MCF 10A (cell line): ENCODE measurements at regions not wholly inside any gene's neighbourhood (a gene's known extent, or its start where the extent isn't known, plus 50 kb on each side); places are given as distances from the start of the nearest gene placed in this dataset.
"Not testable (repeated sequence)": the region's sequence is repeated elsewhere in the genome, so short reads cannot be mapped to it uniquely, and the experiment has no call there.

ENCODE experiments used
- BruUV-seq: library from RNA; stranded (reverse); fragments of 400-500 nt; replicated peaks from 2 replicates; lab custom pipeline; 2021; lab: Mats Ljungman, UMichigan
- CTCF ChIA-PET: fragments of 300-600 bp; sonication (Branson Sonifier 250); formaldehyde crosslinking; extraction: SDS; loops from one replicate; lab custom pipeline; 2021; ENCODE audit warnings: antibody characterized with exemption, inconsistent platforms; lab: Yijun Ruan, JAX
- POLR2A ChIA-PET: fragments of 300-600, 350-650 bp; sonication (Branson Sonifier 250); formaldehyde crosslinking; extraction: SDS; loops from one replicate; lab custom pipeline; 2020; ENCODE audit warnings: antibody characterized with exemption, inconsistent platforms; lab: Yijun Ruan, JAX
- DNase-seq: peaks from one replicate; pipeline ENCODE4 v3.0.0-alpha.2; 2018; ENCODE audit not compliant: unreplicated experiment
- H3K27ac Mint-ChIP-seq: one replicate; pipeline ENCODE4 v1.8.0; 2022; ENCODE audit warnings: mild to moderate bottlenecking, low read depth, mixed read lengths; ENCODE audit not compliant: unreplicated experiment
- H3K27me3 Mint-ChIP-seq: one replicate; pipeline ENCODE4 v1.8.0; 2022; ENCODE audit warnings: mixed read lengths; ENCODE audit not compliant: insufficient read depth, unreplicated experiment
- H3K36me3 Mint-ChIP-seq: one replicate; pipeline ENCODE4 v1.8.0; 2022; ENCODE audit warnings: mild to moderate bottlenecking, moderate library complexity, mixed read lengths; ENCODE audit not compliant: insufficient read depth, unreplicated experiment
- H3K4me1 Mint-ChIP-seq: one replicate; pipeline ENCODE4 v1.8.0; 2022; ENCODE audit warnings: mixed read lengths; ENCODE audit not compliant: insufficient read depth, unreplicated experiment
- H3K4me3 Mint-ChIP-seq: one replicate; pipeline ENCODE4 v1.8.0; 2022; ENCODE audit warnings: mild to moderate bottlenecking, moderate library complexity, mixed read lengths; ENCODE audit not compliant: unreplicated experiment
- H3K9me3 Mint-ChIP-seq: one replicate; pipeline ENCODE4 v1.8.0; 2022; ENCODE audit warnings: mixed read lengths; ENCODE audit not compliant: unreplicated experiment
- intact Hi-C: fragments of 100-400 bp; cut with micrococcal nuclease; formaldehyde crosslinking; loops from 2 replicates; pipeline ENCODE4 v1.14.1; 2022

DNA sequence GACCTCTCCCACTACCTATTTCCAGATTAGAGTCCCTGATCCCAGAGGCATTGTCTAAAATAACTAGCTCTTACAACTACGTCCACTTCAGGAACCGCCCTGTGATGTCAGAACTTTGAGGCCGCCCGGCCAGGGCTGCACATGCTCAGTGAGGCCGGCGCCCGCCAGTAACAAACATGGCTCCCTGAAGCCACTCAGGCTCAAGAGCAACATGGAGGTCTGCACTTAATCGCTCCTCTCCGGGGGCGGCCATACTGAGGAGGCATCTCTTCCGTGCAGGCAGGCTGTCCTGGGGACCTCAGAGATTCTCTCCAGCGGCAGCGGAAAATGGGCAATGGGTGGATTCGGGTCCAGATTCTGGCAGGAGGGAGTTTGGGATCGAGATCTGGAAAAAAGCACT is 385.1 kb downstream of the SPATA31A6 start:
- CTCF ChIA-PET, H3K27me3 Mint-ChIP-seq, POLR2A ChIA-PET, H3K9me3 Mint-ChIP-seq, H3K4me1 Mint-ChIP-seq, H3K4me3 Mint-ChIP-seq, BruUV-seq, intact Hi-C loops, H3K36me3 Mint-ChIP-seq, DNase-seq, H3K27ac Mint-ChIP-seq: not testable (repeated sequence)

DNA sequence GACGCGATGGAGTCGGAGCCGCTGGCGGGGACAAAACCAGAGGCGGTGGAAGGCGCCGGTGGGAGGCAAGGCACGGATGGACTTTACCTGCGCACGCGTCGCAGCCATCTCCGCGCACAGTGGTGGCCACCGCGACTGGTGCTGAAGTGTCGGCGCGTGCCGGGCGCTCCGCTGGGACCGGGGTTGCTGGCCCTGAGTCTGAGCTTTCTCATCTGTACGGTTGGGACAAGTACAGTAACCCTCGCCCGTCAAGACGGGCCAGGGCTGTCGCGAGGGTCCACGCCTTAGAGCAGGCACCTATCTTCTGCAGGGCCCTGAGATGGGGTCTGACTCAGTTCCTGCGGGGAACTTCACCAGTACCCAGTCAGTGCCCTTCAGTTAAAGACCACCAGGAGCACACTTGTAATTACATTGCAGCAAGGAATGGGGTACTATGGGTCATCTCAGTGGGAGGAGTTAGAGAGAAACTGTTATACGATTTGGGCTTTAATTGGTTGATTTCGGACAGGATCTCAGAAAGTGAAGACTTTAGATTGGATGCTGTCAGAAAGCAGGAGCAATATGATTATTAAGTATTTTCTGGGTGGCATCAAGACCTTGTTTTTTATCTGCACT is 385.6 kb downstream of the SPATA31A6 start:
- intact Hi-C loops, H3K4me1 Mint-ChIP-seq, H3K4me3 Mint-ChIP-seq, H3K36me3 Mint-ChIP-seq, DNase-seq, H3K9me3 Mint-ChIP-seq, H3K27ac Mint-ChIP-seq, H3K27me3 Mint-ChIP-seq, CTCF ChIA-PET, POLR2A ChIA-PET: not testable (repeated sequence)
- BruUV-seq: TSS peak; percentile 88

DNA sequence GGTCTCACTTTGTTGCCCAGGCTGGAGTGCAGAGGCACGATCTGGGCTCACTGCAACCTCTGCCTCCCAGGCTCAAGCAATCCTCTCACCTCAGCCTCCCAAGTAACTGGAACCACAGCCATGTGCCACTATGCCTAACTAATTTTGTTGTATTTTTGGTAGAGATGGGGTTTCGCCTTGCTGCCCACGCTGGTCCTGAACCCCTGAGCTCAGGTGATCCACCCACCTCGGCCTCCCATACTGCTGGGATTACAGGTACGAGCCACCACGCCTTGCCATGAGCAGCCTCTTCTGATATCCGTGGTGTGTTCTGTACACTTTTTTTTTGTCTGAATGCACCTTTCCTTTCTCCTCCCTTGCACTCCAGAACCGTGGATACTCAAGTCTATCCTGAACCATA is 394.4 kb downstream of the SPATA31A6 start:
- intact Hi-C loops, CTCF ChIA-PET, BruUV-seq, H3K27ac Mint-ChIP-seq, H3K4me1 Mint-ChIP-seq, H3K4me3 Mint-ChIP-seq, H3K9me3 Mint-ChIP-seq, H3K27me3 Mint-ChIP-seq, DNase-seq, POLR2A ChIA-PET, H3K36me3 Mint-ChIP-seq: not testable (repeated sequence)
